Tibial nerve (tissue), 3 donors: ENCODE measurements at regions not wholly inside any gene's neighbourhood (a gene's known extent, or its start where the extent isn't known, plus 50 kb on each side); places are given as distances from the start of the nearest gene placed in this dataset.

Experiments
- POLR2A ChIP-seq, 2 donors: fragments of 450-650 bp; IDR thresholded peaks; one replicate each; pipeline ENCODE4 v1.6.1; 2017; ENCODE audit warnings: antibody characterized with exemption in 2 of 2, mild to moderate bottlenecking in 2 of 2, moderate library complexity in 2 of 2
- TF ChIP-seq, protein P1 (sequence below), 5 experiments: fragments of 200-600 bp in 3 of 5; fragments of 450-650 bp in 2 of 5; sonication (generic) in 3 of 5; IDR thresholded peaks; one replicate each; pipeline ENCODE4 v1.5.1; 2016 to 2019; ENCODE audit warnings: antibody characterized with exemption in 5 of 5, mild to moderate bottlenecking in 3 of 5, moderate library complexity in 2 of 5

- TF ChIP-seq POLR2A (IDR thresholded peaks at IDR 0.05) = no peak
- TF ChIP-seq, protein P1, sequence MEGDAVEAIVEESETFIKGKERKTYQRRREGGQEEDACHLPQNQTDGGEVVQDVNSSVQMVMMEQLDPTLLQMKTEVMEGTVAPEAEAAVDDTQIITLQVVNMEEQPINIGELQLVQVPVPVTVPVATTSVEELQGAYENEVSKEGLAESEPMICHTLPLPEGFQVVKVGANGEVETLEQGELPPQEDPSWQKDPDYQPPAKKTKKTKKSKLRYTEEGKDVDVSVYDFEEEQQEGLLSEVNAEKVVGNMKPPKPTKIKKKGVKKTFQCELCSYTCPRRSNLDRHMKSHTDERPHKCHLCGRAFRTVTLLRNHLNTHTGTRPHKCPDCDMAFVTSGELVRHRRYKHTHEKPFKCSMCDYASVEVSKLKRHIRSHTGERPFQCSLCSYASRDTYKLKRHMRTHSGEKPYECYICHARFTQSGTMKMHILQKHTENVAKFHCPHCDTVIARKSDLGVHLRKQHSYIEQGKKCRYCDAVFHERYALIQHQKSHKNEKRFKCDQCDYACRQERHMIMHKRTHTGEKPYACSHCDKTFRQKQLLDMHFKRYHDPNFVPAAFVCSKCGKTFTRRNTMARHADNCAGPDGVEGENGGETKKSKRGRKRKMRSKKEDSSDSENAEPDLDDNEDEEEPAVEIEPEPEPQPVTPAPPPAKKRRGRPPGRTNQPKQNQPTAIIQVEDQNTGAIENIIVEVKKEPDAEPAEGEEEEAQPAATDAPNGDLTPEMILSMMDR (IDR thresholded peaks at IDR 0.05) = no peak
These were observed 280.5 kb upstream of the SP8 start for GRCh38 chr7:21067216-21067615.
